ENCODE measurements at regions not wholly inside any gene's neighbourhood (a gene's known extent, or its start where the extent isn't known, plus 50 kb on each side); places are given as distances from the start of the nearest gene placed in this dataset.

GRCh38 chr3:116767726-116768125 is 58.1 kb downstream of the TUSC7 start:
- H3K4me3 Mint-ChIP-seq, result no peak overlapping the region
- no peaks in the 10 kb centered on the region for H3K27me3 Mint-ChIP-seq
- intact Hi-C loops (cut with micrococcal nuclease), result no loop called here
- H3K27ac Mint-ChIP-seq, result no peak overlapping the region
- H3K36me3 Mint-ChIP-seq (ENCODE audit: low read depth), result no peaks in the 10 kb centered on the region
- no peaks in the 10 kb centered on the region for H3K9me3 Mint-ChIP-seq
- CTCF ChIA-PET, result no interaction called here
- POLR2A ChIA-PET, result no interaction called here
- TF ChIP-seq CTCF (IDR thresholded peaks at IDR 0.05), result no peak
- DNase-seq (no peak), ATAC-seq (ENCODE audit: low read depth) (no peak)
- H3K4me1 Mint-ChIP-seq, result no peaks in the 10 kb centered on the region

- intact Hi-C loops (cut with micrococcal nuclease), result loop anchor here (1.0 to 2.0 kb wide), 2 partner anchors 248 to 755 kb away; no protein-coding TSS in a partner anchor
- ATAC-seq (ENCODE audit: low read depth) (peak; percentile 82), DNase-seq (peak; percentile 16)
- no peaks in the 10 kb centered on the region for H3K27me3 Mint-ChIP-seq
- CTCF ChIA-PET, result interaction anchor here (0.7 to 1.8 kb wide), 15 partner anchors 9 to 951 kb away, joined by 3 to 14 read pairs (median 3); no protein-coding TSS in a partner anchor
- POLR2A ChIA-PET, result no interaction called here
- H3K27ac Mint-ChIP-seq, result no peak overlapping the region
- TF ChIP-seq CTCF (IDR thresholded peaks at IDR 0.05), result peak; percentile 92
- no peaks in the 10 kb centered on the region for H3K4me1 Mint-ChIP-seq
- no peaks in the 10 kb centered on the region for H3K9me3 Mint-ChIP-seq
- no peak overlapping the region for H3K4me3 Mint-ChIP-seq
- no peaks in the 10 kb centered on the region for H3K36me3 Mint-ChIP-seq (ENCODE audit: low read depth)
Observed at GRCh38 chr3:116770815-116771450, 61.4 kb downstream of the TUSC7 start.

- no peaks in the 10 kb centered on the region for H3K4me1 Mint-ChIP-seq
- ATAC-seq (ENCODE audit: low read depth), result no peak
- peaks cover 3% of the 10 kb centered on the region for H3K27me3 Mint-ChIP-seq
- ChIA-PET CTCF (no interaction called here), POLR2A (no interaction called here)
- H3K9me3 Mint-ChIP-seq, result no peaks in the 10 kb centered on the region
- no peaks in the 10 kb centered on the region for H3K36me3 Mint-ChIP-seq (ENCODE audit: low read depth)
- H3K4me3 Mint-ChIP-seq, result no peak overlapping the region
- no peak overlapping the region for H3K27ac Mint-ChIP-seq
- intact Hi-C loops (cut with micrococcal nuclease), result no loop called here
- TF ChIP-seq CTCF (IDR thresholded peaks at IDR 0.05), result no peak
- DNase-seq, result no peak
Observed at GRCh38 chr3:116776880-116777785, 67.6 kb downstream of the TUSC7 start.

- Mint-ChIP-seq H3K27me3 (peaks cover 3% of the 10 kb centered on the region), H3K27ac (no peak overlapping the region), H3K4me3 (no peak overlapping the region), H3K36me3 (ENCODE audit: low read depth) (no peaks in the 10 kb centered on the region), H3K4me1 (no peaks in the 10 kb centered on the region), H3K9me3 (no peaks in the 10 kb centered on the region)
- CTCF ChIA-PET, result no interaction called here
- POLR2A ChIA-PET, result no interaction called here
- intact Hi-C loops (cut with micrococcal nuclease), result no loop called here
- DNase-seq (no peak), ATAC-seq (ENCODE audit: low read depth) (no peak)
- no peak for TF ChIP-seq CTCF (IDR thresholded peaks at IDR 0.05)
Observed at GRCh38 chr3:116785226-116785625, 75.6 kb downstream of the TUSC7 start.

GRCh38 chr3:116802651-116803050 is 93.1 kb downstream of the TUSC7 start:
- no peak for TF ChIP-seq CTCF (IDR thresholded peaks at IDR 0.05)
- POLR2A ChIA-PET, result no interaction called here

More at GRCh38 chr3:116802651-116803050, 93.1 kb downstream of the TUSC7 start:
- CTCF ChIA-PET, result no interaction called here
- Mint-ChIP-seq H3K36me3 (ENCODE audit: low read depth) (no peaks in the 10 kb centered on the region), H3K4me3 (no peak overlapping the region), H3K27me3 (no peaks in the 10 kb centered on the region), H3K9me3 (peaks cover 2% of the 10 kb centered on the region), H3K27ac (no peak overlapping the region), H3K4me1 (no peaks in the 10 kb centered on the region)
- intact Hi-C loops (cut with micrococcal nuclease), result no loop called here
- ATAC-seq (ENCODE audit: low read depth) (no peak), DNase-seq (no peak)
